Endothelial cell (in vitro differentiated cells): ENCODE measurements at regions not wholly inside any gene's neighbourhood (a gene's known extent, or its start where the extent isn't known, plus 50 kb on each side); places are given as distances from the start of the nearest gene placed in this dataset.

Experiments
- DNase-seq: peaks from one replicate; pipeline ENCODE4 v3.0.0; 2021; ENCODE audit warnings: low spot score
- H3K27ac Mint-ChIP-seq: one replicate; pipeline ENCODE4 v1.8.0; 2021; ENCODE audit warnings: mixed read lengths, inconsistent platforms; ENCODE audit not compliant: unreplicated experiment
- H3K27me3 Mint-ChIP-seq: one replicate; pipeline ENCODE4 v1.8.0; 2021; ENCODE audit warnings: mild to moderate bottlenecking, moderate library complexity, mixed read lengths, inconsistent platforms; ENCODE audit not compliant: unreplicated experiment
- H3K36me3 Mint-ChIP-seq: one replicate; pipeline ENCODE4 v1.8.0; 2021; ENCODE audit warnings: mild to moderate bottlenecking, low read depth, mixed read lengths, inconsistent platforms; ENCODE audit not compliant: unreplicated experiment
- H3K4me1 Mint-ChIP-seq: one replicate; pipeline ENCODE4 v1.8.0; 2021; ENCODE audit warnings: mild to moderate bottlenecking, mixed read lengths, inconsistent platforms; ENCODE audit not compliant: unreplicated experiment
- H3K4me3 Mint-ChIP-seq: one replicate; pipeline ENCODE4 v1.8.0; 2021; ENCODE audit warnings: mild to moderate bottlenecking, mixed read lengths, inconsistent platforms; ENCODE audit not compliant: unreplicated experiment
- H3K9me3 Mint-ChIP-seq: one replicate; pipeline ENCODE4 v1.8.0; 2021; ENCODE audit warnings: mixed read lengths, inconsistent platforms; ENCODE audit not compliant: unreplicated experiment
- CTCF ChIP-seq: fragments of 200-600 bp; sonication (generic); IDR thresholded peaks from one replicate; pipeline ENCODE4 v1.5.0; 2021; ENCODE audit warnings: antibody characterized with exemption; ENCODE audit not compliant: unreplicated experiment

- no peak for DNase-seq
- H3K4me1 Mint-ChIP-seq: no peaks in the 10 kb centered on the region
These were observed 376.1 kb downstream of the LMO7 start for GRCh38 chr13:76012091-76012721.

GRCh38 chr13:76009267-76009890, 373.2 kb downstream of the LMO7 start:
- no peak overlapping the region for H3K27ac Mint-ChIP-seq
- H3K36me3 Mint-ChIP-seq: no peaks in the 10 kb centered on the region
- no peak for DNase-seq
- no peaks in the 10 kb centered on the region for H3K9me3 Mint-ChIP-seq
- no peaks in the 10 kb centered on the region for H3K4me1 Mint-ChIP-seq
- peaks cover 2% of the 10 kb centered on the region for H3K27me3 Mint-ChIP-seq
- no peak for TF ChIP-seq CTCF
- no peak overlapping the region for H3K4me3 Mint-ChIP-seq

More at GRCh38 chr13:76012091-76012721, 376.1 kb downstream of the LMO7 start:
- H3K27me3 Mint-ChIP-seq: no peaks in the 10 kb centered on the region
- H3K4me3 Mint-ChIP-seq: no peak overlapping the region
- H3K9me3 Mint-ChIP-seq: no peaks in the 10 kb centered on the region
- no peaks in the 10 kb centered on the region for H3K36me3 Mint-ChIP-seq
- no peak for TF ChIP-seq CTCF
- H3K27ac Mint-ChIP-seq: no peak overlapping the region

DNA sequence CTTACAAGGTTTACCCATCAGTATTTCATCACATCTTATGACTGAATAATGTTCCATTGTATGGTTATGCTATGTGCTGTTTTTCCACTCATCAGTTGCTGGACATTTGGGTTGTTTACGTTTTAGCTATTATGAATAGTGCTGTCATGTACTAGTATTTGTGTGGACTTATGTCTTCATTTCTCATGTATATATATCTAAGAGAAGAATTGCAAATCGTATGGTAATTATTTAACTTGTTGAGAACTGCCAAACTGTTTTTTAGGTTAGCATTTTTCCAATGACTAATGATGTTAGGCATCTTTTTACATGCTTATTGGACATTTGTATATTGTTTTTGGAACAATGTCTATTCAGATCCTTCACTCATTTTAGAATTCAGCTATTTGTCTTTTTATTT, 368.3 kb downstream of the LMO7 start:
- no peaks in the 10 kb centered on the region for H3K9me3 Mint-ChIP-seq
- no peak for DNase-seq
- no peak for TF ChIP-seq CTCF
- H3K27ac Mint-ChIP-seq: no peak overlapping the region
- H3K27me3 Mint-ChIP-seq: peaks cover 2% of the 10 kb centered on the region
- no peaks in the 10 kb centered on the region for H3K4me1 Mint-ChIP-seq
- no peaks in the 10 kb centered on the region for H3K36me3 Mint-ChIP-seq
- no peak overlapping the region for H3K4me3 Mint-ChIP-seq

DNA sequence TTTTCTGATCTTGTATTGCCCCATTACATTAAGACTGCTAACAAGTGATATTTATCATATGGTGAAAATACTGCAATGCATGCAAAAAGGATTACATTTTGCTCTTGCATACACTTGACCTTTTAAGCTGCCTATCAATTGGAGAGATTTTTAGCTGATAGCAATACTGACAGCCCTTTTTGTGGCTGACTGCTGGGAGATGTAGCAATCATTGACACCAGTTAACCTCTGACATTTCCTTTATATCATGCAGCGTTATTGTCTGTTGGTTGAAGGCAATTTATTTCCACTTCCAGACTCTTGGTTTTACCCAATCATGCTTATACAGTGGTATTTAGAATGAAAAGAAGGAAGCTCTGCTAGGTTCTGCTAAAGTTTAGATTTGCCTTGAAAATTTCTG, 364.0 kb downstream of the LMO7 start:
- Mint-ChIP-seq H3K36me3 (no peaks in the 10 kb centered on the region), H3K9me3 (no peaks in the 10 kb centered on the region), H3K4me3 (no peak overlapping the region), H3K27me3 (no peaks in the 10 kb centered on the region), H3K4me1 (no peaks in the 10 kb centered on the region), H3K27ac (no peak overlapping the region)
- DNase-seq: no peak
- no peak for TF ChIP-seq CTCF

DNA sequence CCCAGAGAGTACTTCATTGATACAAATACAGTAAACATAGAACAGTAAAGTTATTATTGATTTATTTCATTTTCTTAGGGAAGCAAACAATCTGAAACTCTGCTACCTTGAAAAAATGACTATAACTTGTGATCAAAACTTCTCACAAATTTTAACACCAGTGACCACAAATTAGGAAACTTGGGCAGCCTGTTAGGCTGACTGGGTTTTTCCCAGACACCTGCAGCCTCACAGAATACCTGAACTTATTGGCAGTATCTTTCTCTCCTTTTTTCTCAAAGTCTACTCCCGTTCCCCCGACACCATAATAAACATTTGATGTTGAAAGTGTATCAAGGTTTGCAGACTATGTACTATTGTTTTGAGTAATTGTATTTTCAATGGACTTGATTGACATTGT, 360.5 kb downstream of the LMO7 start:
- Mint-ChIP-seq H3K4me1 (no peaks in the 10 kb centered on the region), H3K4me3 (no peak overlapping the region), H3K36me3 (no peaks in the 10 kb centered on the region), H3K27me3 (peaks cover 2% of the 10 kb centered on the region), H3K27ac (no peak overlapping the region), H3K9me3 (no peaks in the 10 kb centered on the region)
- DNase-seq: no peak
- no peak for TF ChIP-seq CTCF
